H1 (cell line): ENCODE measurements at regions not wholly inside any gene's neighbourhood (a gene's known extent, or its start where the extent isn't known, plus 50 kb on each side); places are given as distances from the start of the nearest gene placed in this dataset.

Experiments used
- BACH1 ChIP-seq: IDR thresholded peaks from 2 replicates; pipeline ENCODE4 v1.6.1; 2012; ENCODE audit warnings: low read length, improper control_type of control experiment
- CEBPB ChIP-seq: IDR thresholded peaks from 2 replicates; pipeline ENCODE4 v1.6.1; 2012; ENCODE audit warnings: low read depth, low read length
- SUZ12 ChIP-seq: fragments of 200-600 bp; sonication (generic); IDR thresholded peaks from 2 replicates; pipeline ENCODE4 v1.6.1; 2012; ENCODE audit warnings: mild to moderate bottlenecking, inconsistent platforms, low read length, moderate library complexity, mixed read lengths
- TBP ChIP-seq: IDR thresholded peaks from 2 replicates; pipeline ENCODE4 v1.6.1; 2011; ENCODE audit warnings: low read depth, low read length, improper control_type of control experiment
- TCF12 ChIP-seq: IDR thresholded peaks from 2 replicates; pipeline ENCODE4 v1.6.1; 2011; ENCODE audit warnings: low read depth, mild to moderate bottlenecking, low read length

DNA sequence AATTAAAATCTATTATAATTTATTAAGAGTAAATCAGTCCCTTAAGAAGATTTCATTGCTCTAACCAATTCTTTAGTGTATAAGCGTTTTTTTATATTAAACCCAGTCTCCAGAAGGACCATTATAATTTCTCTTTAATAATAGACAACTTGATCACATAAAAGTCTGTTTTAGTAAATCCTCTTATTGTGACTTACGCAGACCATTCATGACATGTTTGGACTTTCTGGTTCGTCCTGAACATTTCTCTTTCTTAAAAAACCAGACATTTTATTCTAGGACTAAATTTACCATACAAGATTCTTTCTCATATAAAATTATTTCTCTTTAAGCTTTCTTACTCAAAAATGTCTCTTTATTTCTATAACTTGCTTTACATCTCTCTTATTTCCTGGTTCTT is 196.2 kb upstream of the RAI14 start (continued):
- TF ChIP-seq TCF12 (no peak), BACH1 (no peak), SUZ12 (no peak), TBP (no peak), CEBPB (no peak)
